Smooth muscle cell (in vitro differentiated cells): ENCODE measurements at regions not wholly inside any gene's neighbourhood (a gene's known extent, or its start where the extent isn't known, plus 50 kb on each side); places are given as distances from the start of the nearest gene placed in this dataset.
"Not testable (repeated sequence)": the region's sequence is repeated elsewhere in the genome, so short reads cannot be mapped to it uniquely, and the experiment has no call there.

Experiments used
- DNase-seq: peaks from one replicate; lab custom pipeline; 2025; ENCODE audit not compliant: unreplicated experiment; lab: John Stamatoyannopoulos, UW
- H2AFZ ChIP-seq: fragments of 200-600 bp; sonication (generic); 2 replicates; pipeline ENCODE4 v1.6.0; 2016; ENCODE audit warnings: antibody characterized with exemption, low read depth, mild to moderate bottlenecking
- H3F3A ChIP-seq: fragments of 200-600 bp; sonication (generic); 2 replicates; pipeline ENCODE4 v1.6.0; 2017; ENCODE audit warnings: antibody characterized with exemption, low read depth
- H3K27ac ChIP-seq: fragments of 200-600 bp; sonication (generic); 2 replicates; pipeline ENCODE4 v1.5.1; 2016; ENCODE audit warnings: low read depth, mild to moderate bottlenecking
- H3K27me3 ChIP-seq: fragments of 200-600 bp; sonication (generic); 2 replicates; pipeline ENCODE4 v1.6.1; 2016; ENCODE audit warnings: low read depth, mild to moderate bottlenecking
- H3K36me3 ChIP-seq: fragments of 200-600 bp; sonication (generic); 2 replicates; pipeline ENCODE4 v1.5.1; 2016; ENCODE audit warnings: low read depth
- H3K4me1 ChIP-seq: fragments of 200-600 bp; sonication (generic); 2 replicates; pipeline ENCODE4 v1.5.1; 2016; ENCODE audit warnings: low read depth
- H3K4me2 ChIP-seq: fragments of 200-600 bp; sonication (generic); 2 replicates; pipeline ENCODE4 v1.6.0; 2016; ENCODE audit warnings: mild to moderate bottlenecking
- H3K4me3 ChIP-seq: fragments of 200-600 bp; sonication (generic); 2 replicates; pipeline ENCODE4 v1.5.1; 2016; ENCODE audit warnings: mild to moderate bottlenecking
- H3K79me2 ChIP-seq: fragments of 200-600 bp; sonication (generic); 2 replicates; pipeline ENCODE4 v1.6.0; 2016; ENCODE audit warnings: low read depth, mild to moderate bottlenecking
- H3K9ac ChIP-seq: fragments of 200-600 bp; sonication (generic); 2 replicates; pipeline ENCODE4 v1.6.0; 2016; ENCODE audit warnings: low read depth
- H3K9me3 ChIP-seq: fragments of 200-600 bp; sonication (generic); replicated peaks from 2 replicates; pipeline ENCODE4 v1.5.1; 2016; ENCODE audit warnings: low read depth
- H4K20me1 ChIP-seq: fragments of 200-600 bp; sonication (generic); 2 replicates; pipeline ENCODE4 v1.6.0; 2016; ENCODE audit warnings: low read depth
- CTCF ChIP-seq: fragments of 200-600 bp; sonication (generic); IDR thresholded peaks from 2 replicates; pipeline ENCODE4 v1.5.1; 2017; ENCODE audit warnings: borderline replicate concordance, mild to moderate bottlenecking, antibody characterized with exemption; ENCODE audit not compliant: insufficient read depth, poor library complexity, severe bottlenecking
- WGBS: methylation state at CpG from one replicate; pipeline ENCODE4 v1.1.7; 2016; ENCODE audit warnings: low lambda C conversion rate; 5-methylcytosine and 5-hydroxymethylcytosine counted together

- no peak overlapping the region for H3K9ac ChIP-seq
- no peaks in the 10 kb centered on the region for H3K79me2 ChIP-seq
- H3K9me3 ChIP-seq: no peaks in the 10 kb centered on the region
- H3K4me3 ChIP-seq: no peak overlapping the region
- TF ChIP-seq CTCF: no peak
- H2AFZ ChIP-seq: no peak overlapping the region
- H4K20me1 ChIP-seq: no peaks in the 10 kb centered on the region
- no peak overlapping the region for H3K27ac ChIP-seq
- no peaks in the 10 kb centered on the region for H3F3A ChIP-seq
- H3K36me3 ChIP-seq: no peaks in the 10 kb centered on the region
- no peak overlapping the region for H3K4me2 ChIP-seq
- WGBS: 87% methylated on average over 16 of the region's 16 CpGs
- DNase-seq: no peak
- H3K4me1 ChIP-seq: peaks cover 20% of the 10 kb centered on the region
- H3K27me3 ChIP-seq: no peaks in the 10 kb centered on the region
These were observed 91.5 kb downstream of the SPRY4 start for GRCh38 chr5:142233083-142234032.

DNA sequence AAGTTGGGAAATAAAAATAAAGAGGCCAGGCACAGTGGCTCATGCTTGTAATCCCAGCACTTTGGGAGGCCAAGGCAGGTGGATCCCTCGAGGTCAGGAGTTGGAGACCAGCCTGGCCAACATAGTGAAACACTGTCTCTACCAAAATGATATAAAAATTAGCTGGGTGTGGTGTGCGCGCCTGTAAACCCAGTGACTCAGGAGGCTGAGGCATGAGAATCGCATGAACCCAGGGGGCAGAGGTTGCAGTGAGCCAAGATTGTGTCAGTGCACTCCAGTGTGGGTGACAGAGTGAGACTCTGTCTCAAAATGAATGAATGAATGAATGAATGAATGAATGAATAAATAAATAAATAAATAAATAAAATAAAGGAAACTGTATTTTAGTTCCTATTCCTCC is 93.9 kb downstream of the SPRY4 start:
- not testable (repeated sequence) for H3K79me2 ChIP-seq, H2AFZ ChIP-seq, H3K36me3 ChIP-seq, H3K27ac ChIP-seq, H3F3A ChIP-seq, H3K9ac ChIP-seq, H3K9me3 ChIP-seq, H3K4me3 ChIP-seq, H3K4me2 ChIP-seq, DNase-seq, H4K20me1 ChIP-seq, H3K27me3 ChIP-seq
- peaks cover 18% of the 10 kb centered on the region for H3K4me1 ChIP-seq
- WGBS: 89% methylated on average over 4 of the region's 4 CpGs

- Histone ChIP-seq H3K79me2 (no peaks in the 10 kb centered on the region), H3F3A (no peaks in the 10 kb centered on the region), H2AFZ (no peak overlapping the region), H3K4me2 (no peak overlapping the region), H3K9me3 (no peaks in the 10 kb centered on the region), H3K27me3 (no peaks in the 10 kb centered on the region), H3K4me1 (peaks cover 7% of the 10 kb centered on the region), H3K36me3 (no peaks in the 10 kb centered on the region), H4K20me1 (no peaks in the 10 kb centered on the region), H3K4me3 (no peak overlapping the region), H3K9ac (no peak overlapping the region), H3K27ac (no peak overlapping the region)
- no peak for TF ChIP-seq CTCF
- no peak for DNase-seq
- 94% methylated on average over 8 of the region's 8 CpGs for WGBS
These were observed 99.7 kb downstream of the SPRY4 start for GRCh38 chr5:142225141-142225540.

DNA sequence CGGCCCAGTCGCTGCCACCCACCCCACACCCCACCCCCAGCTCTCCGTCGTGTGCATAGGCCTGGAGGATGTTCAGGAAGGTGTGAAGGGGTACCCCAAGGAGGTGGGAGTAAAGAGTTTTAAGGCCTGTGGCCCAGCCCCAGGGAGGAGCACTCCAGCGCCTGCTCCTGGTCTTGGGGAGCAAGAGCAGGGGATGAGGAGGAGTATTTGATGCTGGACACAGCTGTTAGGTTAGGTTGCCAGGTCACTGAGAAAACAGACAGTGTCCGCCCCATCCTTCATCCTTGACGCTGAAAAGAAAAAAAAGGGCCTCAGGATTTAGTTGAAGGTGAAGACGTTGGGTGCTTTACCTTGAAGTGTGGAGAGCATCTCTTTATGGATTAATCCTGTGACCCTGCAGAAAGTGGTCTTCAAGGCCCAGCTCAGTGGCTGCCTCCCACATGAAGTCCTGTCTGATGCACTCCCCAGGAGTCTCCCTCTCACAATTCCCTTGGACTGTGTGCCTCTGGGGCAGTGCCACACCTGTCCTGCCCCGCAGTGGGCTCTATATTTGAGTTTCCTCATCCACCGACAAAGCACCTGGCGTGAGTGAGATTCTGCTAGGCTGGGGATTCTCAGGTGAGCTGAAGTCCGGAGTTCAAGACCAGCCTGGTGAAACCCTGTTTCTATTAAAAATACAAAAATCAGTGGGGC is 101.8 kb downstream of the SPRY4 start:
- Histone ChIP-seq H3K36me3 (no peaks in the 10 kb centered on the region), H3F3A (no peaks in the 10 kb centered on the region), H2AFZ (no peak overlapping the region), H4K20me1 (no peaks in the 10 kb centered on the region), H3K9me3 (no peaks in the 10 kb centered on the region), H3K27me3 (no peaks in the 10 kb centered on the region), H3K79me2 (no peaks in the 10 kb centered on the region), H3K4me2 (no peak overlapping the region), H3K4me3 (no peak overlapping the region), H3K27ac (no peak overlapping the region), H3K9ac (no peak overlapping the region), H3K4me1 (peaks cover 7% of the 10 kb centered on the region)
- DNase-seq: no peak
- no peak for TF ChIP-seq CTCF
- WGBS: 92% methylated on average over 12 of the region's 12 CpGs
